GM12872 (cell line): ENCODE measurements at regions not wholly inside any gene's neighbourhood (a gene's known extent, or its start where the extent isn't known, plus 50 kb on each side); places are given as distances from the start of the nearest gene placed in this dataset.

ENCODE experiments used
- CTCF ChIP-seq: IDR thresholded peaks from 3 replicates; pipeline ENCODE4 v1.5.1; 2011; ENCODE audit warnings: low read depth, mild to moderate bottlenecking, low read length, moderate library complexity; ENCODE audit not compliant: insufficient read depth

- TF ChIP-seq CTCF, result no peak
These were observed 450.7 kb downstream of the AEBP2 start for GRCh38 chr12:19890024-19890423.

- TF ChIP-seq CTCF, result no peak
These were observed 452.8 kb downstream of the AEBP2 start for GRCh38 chr12:19891936-19892591.

- no peak for TF ChIP-seq CTCF
These were observed 454.2 kb downstream of the AEBP2 start for GRCh38 chr12:19893514-19893913.

- TF ChIP-seq CTCF, result no peak
These were observed 454.8 kb downstream of the AEBP2 start for GRCh38 chr12:19894050-19894449.

GRCh38 chr12:19894803-19895202 lies 455.5 kb downstream of the AEBP2 start:
- no peak for TF ChIP-seq CTCF

- no peak for TF ChIP-seq CTCF
These were observed 456.1 kb downstream of the AEBP2 start for GRCh38 chr12:19895246-19896020.

- TF ChIP-seq CTCF, result no peak
These were observed 456.7 kb downstream of the AEBP2 start for GRCh38 chr12:19896041-19896440.
